ENCODE measurements at regions not wholly inside any gene's neighbourhood (a gene's known extent, or its start where the extent isn't known, plus 50 kb on each side); places are given as distances from the start of the nearest gene placed in this dataset.

GRCh38 chr6:25157842-25158241 lies 121.3 kb upstream of the CARMIL1 start:
- no peak for TF ChIP-seq CTCF (IDR thresholded peaks at IDR 0.05)
- TF ChIP-seq POLR2AphosphoS5 (IDR thresholded peaks at IDR 0.05) = no peak
